Panc1 (cell line): ENCODE measurements at regions not wholly inside any gene's neighbourhood (a gene's known extent, or its start where the extent isn't known, plus 50 kb on each side); places are given as distances from the start of the nearest gene placed in this dataset.

Experiments used
- POLR2AphosphoS5 ChIP-seq: IDR thresholded peaks from 2 replicates; pipeline ENCODE4 v1.6.1; 2012; ENCODE audit warnings: mild to moderate bottlenecking, low read depth, low read length, moderate library complexity
- SIN3A ChIP-seq: IDR thresholded peaks from 2 replicates; pipeline ENCODE4 v1.6.1; 2012; ENCODE audit warnings: low read depth, mild to moderate bottlenecking, low read length, moderate library complexity, borderline replicate concordance; ENCODE audit not compliant: insufficient read depth
- TF ChIP-seq, protein P1 (sequence below): fragments of 450-650 bp; IDR thresholded peaks from 2 replicates; pipeline ENCODE4 v1.5.1; 2017; ENCODE audit warnings: mild to moderate bottlenecking

DNA sequence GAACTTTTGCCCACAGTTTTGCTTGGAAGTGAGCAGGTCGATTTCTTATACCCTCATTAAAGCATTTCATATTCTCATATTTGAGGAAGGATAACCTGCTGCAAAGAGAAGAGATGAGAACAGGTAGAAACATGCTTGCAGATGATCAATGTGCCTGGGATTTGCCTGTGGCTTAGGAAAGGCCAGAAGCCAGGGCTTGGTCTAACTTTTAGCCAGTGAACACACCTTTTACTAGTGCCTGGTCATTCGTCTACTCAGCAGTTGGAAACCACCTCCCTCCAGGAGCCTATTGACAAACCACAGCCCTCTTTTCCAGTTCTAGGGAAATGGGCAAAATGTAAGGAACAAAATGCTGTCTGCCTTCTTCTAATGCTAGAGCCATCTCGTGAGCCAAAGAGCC, 518.3 kb downstream of the ADRA2A start:
- no peak for TF ChIP-seq SIN3A
- TF ChIP-seq, protein P1, sequence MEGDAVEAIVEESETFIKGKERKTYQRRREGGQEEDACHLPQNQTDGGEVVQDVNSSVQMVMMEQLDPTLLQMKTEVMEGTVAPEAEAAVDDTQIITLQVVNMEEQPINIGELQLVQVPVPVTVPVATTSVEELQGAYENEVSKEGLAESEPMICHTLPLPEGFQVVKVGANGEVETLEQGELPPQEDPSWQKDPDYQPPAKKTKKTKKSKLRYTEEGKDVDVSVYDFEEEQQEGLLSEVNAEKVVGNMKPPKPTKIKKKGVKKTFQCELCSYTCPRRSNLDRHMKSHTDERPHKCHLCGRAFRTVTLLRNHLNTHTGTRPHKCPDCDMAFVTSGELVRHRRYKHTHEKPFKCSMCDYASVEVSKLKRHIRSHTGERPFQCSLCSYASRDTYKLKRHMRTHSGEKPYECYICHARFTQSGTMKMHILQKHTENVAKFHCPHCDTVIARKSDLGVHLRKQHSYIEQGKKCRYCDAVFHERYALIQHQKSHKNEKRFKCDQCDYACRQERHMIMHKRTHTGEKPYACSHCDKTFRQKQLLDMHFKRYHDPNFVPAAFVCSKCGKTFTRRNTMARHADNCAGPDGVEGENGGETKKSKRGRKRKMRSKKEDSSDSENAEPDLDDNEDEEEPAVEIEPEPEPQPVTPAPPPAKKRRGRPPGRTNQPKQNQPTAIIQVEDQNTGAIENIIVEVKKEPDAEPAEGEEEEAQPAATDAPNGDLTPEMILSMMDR, result no peak
- no peak for TF ChIP-seq POLR2AphosphoS5
